ENCODE measurements at regions not wholly inside any gene's neighbourhood (a gene's known extent, or its start where the extent isn't known, plus 50 kb on each side); places are given as distances from the start of the nearest gene placed in this dataset.

GRCh38 chr10:9205558-9205957 is 1151.1 kb downstream of the GATA3 start:
- H3K18ac ChIP-seq (ENCODE audit: low read depth, low read length) = no peak overlapping the region
- no peak overlapping the region for H4K5ac ChIP-seq (ENCODE audit: low read depth, low read length)
- no peaks in the 10 kb centered on the region for H3K9me3 ChIP-seq (ENCODE audit: control insufficient read depth, insufficient read depth, low read length)
- H3K36me3 ChIP-seq (ENCODE audit: control insufficient read depth, insufficient read depth, low read length) = no peaks in the 10 kb centered on the region
- POLR2A ChIA-PET (ENCODE audit: unreplicated experiment) = interaction anchor here (0.6 kb wide), 1 partner anchor 1592 kb away, joined by 3 read pairs; no protein-coding TSS in a partner anchor
- H2AFZ ChIP-seq (replicated peaks; ENCODE audit: low read length, poor library complexity) = no peak overlapping the region
- TF ChIP-seq CTCF (conservative IDR thresholded peaks at IDR 0.05; ENCODE audit: low read depth, low read length) (no peak), BHLHE40 (IDR thresholded peaks at IDR 0.05; ENCODE audit: low read depth, low read length) (no peak), SMC3 (IDR thresholded peaks at IDR 0.05; ENCODE audit: low read depth, low read length) (no peak), MAFK (IDR thresholded peaks at IDR 0.05; ENCODE audit: low read depth, low read length) (no peak), CHD1 (IDR thresholded peaks at IDR 0.05; ENCODE audit: low read depth, low read length) (no peak), ELK1 (IDR thresholded peaks at IDR 0.05; ENCODE audit: borderline replicate concordance, low read depth, low read length) (no peak), CEBPB (IDR thresholded peaks at IDR 0.05; ENCODE audit: low read depth, low read length) (no peak), USF2 (IDR thresholded peaks at IDR 0.05; ENCODE audit: low read depth, low read length) (no peak), FOS (IDR thresholded peaks at IDR 0.05; ENCODE audit: low read depth, low read length) (no peak), POLR2A (IDR thresholded peaks at IDR 0.05; ENCODE audit: low read depth, low read length) (no peak), NFE2L2 (IDR thresholded peaks at IDR 0.05; ENCODE audit: low read depth, low read length) (no peak), RCOR1 (IDR thresholded peaks at IDR 0.05; ENCODE audit: insufficient replicate concordance, low read length) (no peak), MXI1 (IDR thresholded peaks at IDR 0.05; ENCODE audit: borderline replicate concordance, low read depth, low read length) (no peak), RFX5 (IDR thresholded peaks at IDR 0.05; ENCODE audit: low read depth, low read length) (no peak), RAD21 (IDR thresholded peaks at IDR 0.05; ENCODE audit: low read length) (no peak), MAZ (IDR thresholded peaks at IDR 0.05; ENCODE audit: borderline replicate concordance, low read depth, low read length) (no peak)
- H2BK15ac ChIP-seq (ENCODE audit: low read depth, low read length) = no peak overlapping the region
- dilution Hi-C loops (cut with HindIII; ENCODE audit: low sequenced_read_pairs, unreplicated experiment) (no loop called here), in situ Hi-C loops (cut with MboI; ENCODE audit: low sequenced_read_pairs) (loop anchor here (5.0 kb wide), 1 partner anchor 1333 kb away; no protein-coding TSS in a partner anchor), intact Hi-C loops (cut with micrococcal nuclease) (no loop called here)
- no peak overlapping the region for H3K9ac ChIP-seq (ENCODE audit: low read depth, low read length)
- ATAC-seq (ENCODE audit: low read depth) = no peak
- no peak overlapping the region for H3K27ac ChIP-seq (ENCODE audit: insufficient read depth, low read length)
- no peaks in the 10 kb centered on the region for H3K9me1 ChIP-seq (ENCODE audit: insufficient read depth, low read length)
- no peak overlapping the region for H4K91ac ChIP-seq (ENCODE audit: insufficient read depth, low read depth, low read length)
- no peak overlapping the region for H2AK9ac ChIP-seq (replicated peaks; ENCODE audit: low read depth, low read length, poor library complexity)
- H4K8ac ChIP-seq (ENCODE audit: low read depth in 2 of 2, low read length in 2 of 2) = no peak overlapping the region
- no peaks in the 10 kb centered on the region for H3K27me3 ChIP-seq (ENCODE audit: control insufficient read depth, insufficient read depth, low read length)
- H3K4me2 ChIP-seq (ENCODE audit: low read depth, low read length) = no peak overlapping the region
- H4K20me1 ChIP-seq (ENCODE audit: insufficient read depth, low read length) = no peaks in the 10 kb centered on the region
- H3K4me1 ChIP-seq (ENCODE audit: control insufficient read depth, insufficient read depth, low read length) = no peaks in the 10 kb centered on the region
- no peak overlapping the region for H2BK120ac ChIP-seq (ENCODE audit: low read depth, low read length)
- no peaks in the 10 kb centered on the region for H3K79me1 ChIP-seq (ENCODE audit: low read depth in 1 of 2, low read length in 2 of 2)
- no peak overlapping the region for H3K14ac ChIP-seq (replicated peaks; ENCODE audit: low read depth, low read length)
- no peak overlapping the region for H3K4me3 ChIP-seq (ENCODE audit: insufficient read depth, low read depth, low read length)
- no peak overlapping the region for H2AK5ac ChIP-seq (ENCODE audit: low read depth, low read length)
- CTCF ChIA-PET = no interaction called here
- H3K23ac ChIP-seq (ENCODE audit: low read depth, low read length) = no peak overlapping the region
- no TSS peak for BruUV-seq (replicated peaks)
- no peak overlapping the region for H2BK20ac ChIP-seq (ENCODE audit: low read depth, low read length)
- DNase-seq = no peak
- H3K4ac ChIP-seq (ENCODE audit: low read depth, low read length) = no peak overlapping the region
- WGBS, 2 experiments (ENCODE audit: extremely low coverage in 2 of 2, insufficient read length in 1 of 2) = no CpG with 5 or more reads among the region's 1 CpG
- no peak overlapping the region for H3K56ac ChIP-seq (ENCODE audit: extremely low read depth, insufficient read depth, low read length)
- H2BK5ac ChIP-seq (ENCODE audit: low read depth, low read length, poor library complexity, severe bottlenecking) = no peak overlapping the region

All from IMR-90 (cell line).